ENCODE measurements at regions not wholly inside any gene's neighbourhood (a gene's known extent, or its start where the extent isn't known, plus 50 kb on each side); places are given as distances from the start of the nearest gene placed in this dataset.

DNA sequence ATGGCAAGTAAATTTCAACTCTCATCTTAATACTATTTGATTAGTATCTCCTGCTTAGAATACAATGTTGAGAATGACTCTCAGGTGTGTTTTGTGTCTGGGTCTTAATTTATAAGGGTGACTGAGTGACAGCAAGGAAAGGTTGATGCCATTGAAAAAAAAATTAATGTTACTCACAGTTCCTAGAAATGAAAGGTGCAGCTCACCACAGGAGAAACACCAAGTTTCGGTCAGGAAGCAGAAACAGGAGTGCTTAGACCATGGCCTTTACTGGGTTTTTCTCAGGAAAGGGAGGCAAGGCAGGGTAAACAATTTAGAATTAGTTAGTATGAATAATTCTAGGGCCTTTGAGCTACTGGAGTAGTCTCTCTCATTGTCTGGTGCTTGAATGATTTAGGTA lies 159.2 kb upstream of the C9orf72 start:
- Histone ChIP-seq H3K27ac (no peak overlapping the region), H3K4me3 (no peak overlapping the region), H3K36me3 (no peaks in the 10 kb centered on the region), H3K27me3 (ENCODE audit: low read depth) (no peaks in the 10 kb centered on the region), H3K9me3 (peaks cover 3% of the 10 kb centered on the region), H3K4me1 (no peaks in the 10 kb centered on the region)
- TF ChIP-seq, protein P1, sequence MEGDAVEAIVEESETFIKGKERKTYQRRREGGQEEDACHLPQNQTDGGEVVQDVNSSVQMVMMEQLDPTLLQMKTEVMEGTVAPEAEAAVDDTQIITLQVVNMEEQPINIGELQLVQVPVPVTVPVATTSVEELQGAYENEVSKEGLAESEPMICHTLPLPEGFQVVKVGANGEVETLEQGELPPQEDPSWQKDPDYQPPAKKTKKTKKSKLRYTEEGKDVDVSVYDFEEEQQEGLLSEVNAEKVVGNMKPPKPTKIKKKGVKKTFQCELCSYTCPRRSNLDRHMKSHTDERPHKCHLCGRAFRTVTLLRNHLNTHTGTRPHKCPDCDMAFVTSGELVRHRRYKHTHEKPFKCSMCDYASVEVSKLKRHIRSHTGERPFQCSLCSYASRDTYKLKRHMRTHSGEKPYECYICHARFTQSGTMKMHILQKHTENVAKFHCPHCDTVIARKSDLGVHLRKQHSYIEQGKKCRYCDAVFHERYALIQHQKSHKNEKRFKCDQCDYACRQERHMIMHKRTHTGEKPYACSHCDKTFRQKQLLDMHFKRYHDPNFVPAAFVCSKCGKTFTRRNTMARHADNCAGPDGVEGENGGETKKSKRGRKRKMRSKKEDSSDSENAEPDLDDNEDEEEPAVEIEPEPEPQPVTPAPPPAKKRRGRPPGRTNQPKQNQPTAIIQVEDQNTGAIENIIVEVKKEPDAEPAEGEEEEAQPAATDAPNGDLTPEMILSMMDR (IDR thresholded peaks at IDR 0.05), result no peak
- no peak for ATAC-seq
- intact Hi-C loops (cut with DNase I), result no loop called here
- no peak for DNase-seq

DNA sequence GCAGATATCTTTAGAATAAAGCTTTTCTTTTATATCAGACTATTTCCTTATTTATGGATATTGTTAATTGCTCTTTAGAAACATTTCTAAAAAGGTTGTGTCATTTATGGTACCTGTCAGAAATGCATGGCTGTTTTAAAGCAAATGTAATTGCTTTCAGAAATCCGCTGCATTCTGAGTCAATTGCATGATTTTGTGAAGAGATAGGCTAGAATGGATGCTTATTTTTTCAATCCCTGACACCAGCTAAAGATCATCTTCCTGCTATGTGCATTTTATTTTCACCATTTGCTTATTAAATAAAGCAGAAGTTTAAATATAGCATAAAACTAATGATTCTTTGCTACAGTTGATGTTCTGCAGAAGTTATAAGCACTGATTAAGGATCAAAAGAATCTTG lies 170.2 kb upstream of the C9orf72 start:
- no peaks in the 10 kb centered on the region for H3K9me3 ChIP-seq
- no peaks in the 10 kb centered on the region for H3K27me3 ChIP-seq (ENCODE audit: low read depth)
- no peak for ATAC-seq
- no peaks in the 10 kb centered on the region for H3K36me3 ChIP-seq
- H3K4me3 ChIP-seq, result no peak overlapping the region
- no peak for DNase-seq
- H3K4me1 ChIP-seq, result no peaks in the 10 kb centered on the region
- intact Hi-C loops (cut with DNase I), result no loop called here
- TF ChIP-seq, protein P1 (IDR thresholded peaks at IDR 0.05), result no peak
- H3K27ac ChIP-seq, result no peak overlapping the region

DNA sequence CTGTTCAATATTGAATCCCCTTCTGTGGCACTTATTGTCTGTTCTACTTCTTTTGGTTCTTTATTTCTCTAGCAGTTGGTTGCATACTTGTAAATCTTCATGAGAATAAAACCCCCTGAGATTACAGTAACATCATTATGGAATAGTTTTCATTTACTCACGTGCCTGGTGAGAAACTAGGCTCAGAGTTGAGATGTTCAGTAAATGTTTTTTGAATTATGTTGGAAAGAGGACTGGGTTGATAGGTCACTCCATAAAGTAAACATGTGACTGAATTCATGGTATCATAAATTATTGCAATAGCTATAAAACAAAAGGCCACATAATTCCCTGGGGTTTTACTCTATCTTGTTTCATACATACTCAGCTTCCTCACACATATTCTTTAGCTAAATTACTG lies 174.2 kb upstream of the C9orf72 start:
- ATAC-seq (no peak), DNase-seq (no peak)
- H3K36me3 ChIP-seq, result no peaks in the 10 kb centered on the region
- TF ChIP-seq, protein P1 (IDR thresholded peaks at IDR 0.05), result no peak
- H3K4me1 ChIP-seq, result no peaks in the 10 kb centered on the region
- intact Hi-C loops (cut with DNase I), result no loop called here
- no peaks in the 10 kb centered on the region for H3K9me3 ChIP-seq
- H3K27me3 ChIP-seq (ENCODE audit: low read depth), result no peaks in the 10 kb centered on the region
- no peak overlapping the region for H3K4me3 ChIP-seq
- H3K27ac ChIP-seq, result no peak overlapping the region

DNA sequence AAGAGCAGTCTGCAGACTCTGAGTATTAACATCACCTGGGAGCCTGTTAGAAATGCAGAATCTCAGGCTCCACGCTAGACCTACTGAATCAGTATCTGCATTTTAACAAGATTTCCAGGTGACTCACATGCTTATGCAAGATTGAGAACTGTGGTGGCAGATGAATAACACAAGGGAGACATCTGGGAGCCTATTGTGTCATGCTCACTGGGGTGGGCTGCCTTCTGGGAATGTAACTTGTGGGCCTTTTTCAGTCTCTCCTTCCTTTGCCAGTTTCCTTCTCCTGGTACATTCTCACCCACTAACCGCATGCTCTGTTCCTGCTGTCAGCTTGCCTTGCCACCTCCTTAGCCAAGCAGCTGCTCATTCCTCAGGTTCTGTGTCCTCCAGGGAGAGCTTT lies 176.6 kb upstream of the C9orf72 start:
- Histone ChIP-seq H3K4me3 (no peak overlapping the region), H3K4me1 (no peaks in the 10 kb centered on the region), H3K27me3 (ENCODE audit: low read depth) (no peaks in the 10 kb centered on the region), H3K27ac (no peak overlapping the region), H3K36me3 (no peaks in the 10 kb centered on the region), H3K9me3 (no peaks in the 10 kb centered on the region)
- intact Hi-C loops (cut with DNase I), result no loop called here
- no peak for DNase-seq
- ATAC-seq, result no peak
- TF ChIP-seq, protein P1 (IDR thresholded peaks at IDR 0.05), result no peak

DNA sequence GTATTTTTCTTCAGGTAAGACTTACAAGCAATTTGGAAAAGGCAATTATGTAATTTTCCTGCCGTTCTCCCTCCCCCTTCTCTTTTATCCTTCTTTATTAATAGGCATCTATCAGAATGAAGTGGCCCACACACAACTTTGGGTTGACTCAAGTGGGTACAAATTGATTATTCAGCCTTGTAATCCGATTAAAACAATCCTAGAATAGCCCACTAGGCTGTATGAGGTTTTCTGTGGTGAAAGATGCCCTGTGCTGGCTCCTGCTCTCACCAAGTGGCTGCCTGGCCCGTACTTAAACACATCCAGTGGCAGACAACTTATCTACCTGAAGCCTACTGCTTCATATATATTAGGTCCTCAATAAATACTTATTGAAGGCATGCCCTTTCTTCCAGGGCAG lies 177.3 kb upstream of the C9orf72 start:
- TF ChIP-seq, protein P1 (IDR thresholded peaks at IDR 0.05), result no peak
- Histone ChIP-seq H3K27me3 (ENCODE audit: low read depth) (no peaks in the 10 kb centered on the region), H3K4me1 (no peaks in the 10 kb centered on the region), H3K4me3 (no peak overlapping the region), H3K27ac (no peak overlapping the region), H3K36me3 (no peaks in the 10 kb centered on the region), H3K9me3 (no peaks in the 10 kb centered on the region)
- intact Hi-C loops (cut with DNase I), result no loop called here
- no peak for DNase-seq
- no peak for ATAC-seq

DNA sequence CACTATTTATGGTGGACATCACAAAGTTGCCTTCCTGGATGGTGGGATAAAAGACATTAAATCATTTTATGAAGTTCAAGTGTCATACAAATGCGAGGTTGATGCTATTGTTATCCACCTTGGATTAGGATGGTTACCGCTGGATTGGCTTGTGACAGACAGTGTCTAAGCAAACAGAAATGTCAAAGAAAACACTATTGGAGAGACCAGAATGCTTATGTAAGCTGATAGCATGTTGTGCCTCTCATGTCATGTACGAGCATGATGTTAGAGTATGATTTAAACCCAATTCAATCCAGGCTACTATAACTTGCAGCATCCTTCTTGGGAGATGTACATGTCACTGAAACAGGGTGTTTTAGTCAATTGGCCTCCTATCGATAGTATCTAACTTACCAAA lies 178.8 kb upstream of the C9orf72 start:
- intact Hi-C loops (cut with DNase I), result no loop called here
- DNase-seq (no peak), ATAC-seq (no peak)
- TF ChIP-seq, protein P1 (IDR thresholded peaks at IDR 0.05), result no peak
- H3K4me3 ChIP-seq, result no peak overlapping the region
- H3K36me3 ChIP-seq, result no peaks in the 10 kb centered on the region
- H3K27ac ChIP-seq, result no peak overlapping the region
- H3K9me3 ChIP-seq, result no peaks in the 10 kb centered on the region
- no peaks in the 10 kb centered on the region for H3K4me1 ChIP-seq
- no peaks in the 10 kb centered on the region for H3K27me3 ChIP-seq (ENCODE audit: low read depth)
